HepG2 (cell line): ENCODE measurements at regions not wholly inside any gene's neighbourhood (a gene's known extent, or its start where the extent isn't known, plus 50 kb on each side); places are given as distances from the start of the nearest gene placed in this dataset.

Experiments
- ATAC-seq: fragments of 200-7000 bp; cut with Tn5 transposase; 3 replicates; pipeline ENCODE4 v1.9.1; 2020; ENCODE audit warnings: mild to moderate bottlenecking, moderate library complexity
- BruUV-seq: library from RNA; stranded (reverse); fragments of 400-500 nt; replicated peaks from 2 replicates; lab custom pipeline; 2021; lab: Mats Ljungman, UMichigan
- CTCF ChIA-PET: fragments of 300-600 bp; formaldehyde crosslinking; extraction: SDS; loops from one replicate; lab custom pipeline; 2021; ENCODE audit warnings: low total read pairs, inconsistent platforms, low intra/inter-chr PET ratio; lab: Yijun Ruan, JAX
- POLR2A ChIA-PET: fragments of 350-600 bp; sonication (Branson Sonifier 250); formaldehyde crosslinking; loops from one replicate; lab custom pipeline; 2020; ENCODE audit warnings: antibody characterized with exemption, inconsistent platforms; lab: Yijun Ruan, JAX
- DNase-seq: peaks from one replicate; pipeline ENCODE4 v3.0.0-alpha.2; 2015; ENCODE audit warnings: low spot score
- FAIRE-seq: peaks from 3 replicates; lab custom pipeline; 2011; peaks lifted over from hg19 to GRCh38; lab: Jason Lieb, UNC
- H2AFZ ChIP-seq: one replicate; pipeline ENCODE4 v1.6.1; 2011; ENCODE audit warnings: low read length, inconsistent platforms
- H3K27ac ChIP-seq: fragments of 300-600 bp; 3 replicates; pipeline ENCODE4 v1.8.0; 2011; ENCODE audit warnings: mixed run types, mild to moderate bottlenecking, mixed read lengths, low read length, inconsistent platforms; ENCODE audit not compliant: insufficient read depth; ENCODE audit errors: extremely low read length
- H3K27me3 ChIP-seq, 2 experiments: fragments of 200-600 bp in 1 of 2; 2 replicates in 1 of 2; 3 replicates in 1 of 2; pipeline versions ENCODE4 v1.6.0 to v1.8.0; 2011; ENCODE audit warnings: low read length in 2 of 2, mild to moderate bottlenecking in 2 of 2, moderate library complexity in 2 of 2, inconsistent platforms in 1 of 2; ENCODE audit not compliant: insufficient read depth in 2 of 2, control insufficient read depth in 1 of 2
- H3K36me3 ChIP-seq, 2 experiments: fragments of 200-600 bp in 1 of 2; replicated peaks in 1 of 2; 2 replicates in 1 of 2; 3 replicates in 1 of 2; pipeline versions ENCODE4 v1.5.1 to v1.8.0; 2011; ENCODE audit warnings: low read length in 2 of 2, inconsistent platforms in 1 of 2; ENCODE audit not compliant: insufficient read depth in 2 of 2, control insufficient read depth in 1 of 2
- H3K4me1 ChIP-seq: 2 replicates; pipeline ENCODE4 v1.5.1; 2012; ENCODE audit warnings: low read length, inconsistent platforms; ENCODE audit not compliant: insufficient read depth
- H3K4me2 ChIP-seq: 2 replicates; pipeline ENCODE4 v1.6.0; 2011; ENCODE audit warnings: low read depth, low read length, inconsistent platforms
- H3K4me3 ChIP-seq, 3 experiments: fragments of 200-600 bp in 1 of 3; sonication (generic), shearing (Covaris generic) in 1 of 3; replicated peaks in 1 of 3; 2 replicates each; pipeline ENCODE4 v1.5.1; 2011 to 2016; ENCODE audit warnings: low read length in 3 of 3, inconsistent platforms in 2 of 3, low read depth in 2 of 3, mild to moderate bottlenecking in 2 of 3, control low read depth in 1 of 3, mixed read lengths in 1 of 3; ENCODE audit not compliant: insufficient read depth in 1 of 3
- H3K79me2 ChIP-seq: one replicate; pipeline ENCODE4 v1.6.1; 2011; ENCODE audit warnings: low read length, inconsistent platforms; ENCODE audit not compliant: insufficient read depth
- H3K9ac ChIP-seq: 2 replicates; pipeline ENCODE4 v1.6.0; 2011; ENCODE audit warnings: mild to moderate bottlenecking, low read depth, low read length, inconsistent platforms; ENCODE audit not compliant: insufficient read depth
- H3K9me3 ChIP-seq: 2 replicates; pipeline ENCODE4 v1.5.1; 2012; ENCODE audit warnings: mild to moderate bottlenecking, low read length
- H4K20me1 ChIP-seq: 2 replicates; pipeline ENCODE4 v1.6.0; 2011; ENCODE audit warnings: inconsistent platforms, mild to moderate bottlenecking, low read length, moderate library complexity; ENCODE audit not compliant: insufficient read depth
- ELF3 ChIP-seq: IDR thresholded peaks from 2 replicates; pipeline ENCODE4 v1.6.1; 2016; ENCODE audit warnings: missing genetic modification reagents, missing compliant biosample characterization
- FOXA1 ChIP-seq, 2 experiments: fragments of 450-650 bp in 1 of 2; sonication (generic) in 1 of 2; formaldehyde crosslinking in 1 of 2; IDR thresholded peaks; 2 replicates each; pipeline versions ENCODE4 v1.4.0 to v1.6.1; 2016 to 2020; ENCODE audit warnings: missing genetic modification reagents in 1 of 2
- PHF21A ChIP-seq: sonication (generic); formaldehyde crosslinking; IDR thresholded peaks from 2 replicates; pipeline ENCODE4 v1.5.0; 2020; ENCODE audit warnings: mild to moderate bottlenecking, missing genetic modification reagents
- SAP130 ChIP-seq: IDR thresholded peaks from 2 replicates; pipeline ENCODE4 v1.6.1; 2016; ENCODE audit warnings: low read depth
- WGBS: methylation state at CpG from one replicate; pipeline ENCODE4 v1.1.6; 2017; ENCODE audit warnings: low lambda C conversion rate; 5-methylcytosine and 5-hydroxymethylcytosine counted together
- in situ Hi-C: cut with HindIII; loops from 2 replicates; pipeline ENCODE4 v1.10.0; 2017; ENCODE audit warnings: low pct_unique_long_range_greater_than_20kb; ENCODE audit not compliant: extremely low pct_ligation_motif_present
- intact Hi-C: fragments of 100-400 bp; cut with micrococcal nuclease; formaldehyde crosslinking; loops from one replicate; pipeline ENCODE4 v1.10.0; 2022; ENCODE audit not compliant: unreplicated experiment
- TF ChIP-seq, protein P1 (sequence below): sonication (generic); formaldehyde crosslinking; IDR thresholded peaks from 2 replicates; pipeline ENCODE4 v1.8.0; 2022; ENCODE audit warnings: mild to moderate bottlenecking, missing genetic modification reagents, borderline replicate concordance
- TF ChIP-seq, protein P2 (sequence below): sonication (generic); formaldehyde crosslinking; IDR thresholded peaks from 2 replicates; pipeline ENCODE4 v1.5.0; 2020; ENCODE audit warnings: mild to moderate bottlenecking, missing genetic modification reagents, moderate library complexity
- TF ChIP-seq, protein P3 (sequence below): sonication (generic); formaldehyde crosslinking; conservative IDR thresholded peaks from 2 replicates; pipeline ENCODE4 v1.4.0; 2020; ENCODE audit warnings: missing genetic modification reagents

DNA sequence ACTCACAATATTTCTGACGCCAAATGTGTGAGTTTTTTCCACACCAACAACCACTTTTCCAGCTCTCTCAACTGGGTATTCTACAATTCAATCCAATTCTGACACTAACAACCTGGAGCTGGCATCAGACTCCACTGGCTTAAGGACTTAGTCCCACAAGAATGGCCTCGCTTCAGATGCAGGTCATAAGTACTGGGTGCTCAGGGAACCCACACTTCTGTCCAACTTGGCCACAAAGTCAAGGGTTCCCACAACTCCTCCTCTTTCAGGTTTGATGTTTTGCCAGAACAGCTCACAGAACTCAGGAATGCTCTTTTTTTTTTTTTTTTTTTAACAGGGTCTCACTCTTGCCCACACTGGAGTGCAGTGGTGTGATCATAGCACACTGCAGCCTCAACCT is 56.1 kb upstream of the TMC5 start:
- H3K9me3 ChIP-seq, result no peaks in the 10 kb centered on the region
- H3K4me3 ChIP-seq, result no peak overlapping the region
- ATAC-seq (no peak), FAIRE-seq (no peak), DNase-seq (no peak)
- no peak overlapping the region for H3K4me2 ChIP-seq
- no peak overlapping the region for H2AFZ ChIP-seq
- in situ Hi-C loops (no loop called here), intact Hi-C loops (no loop called here)
- no TSS peak for BruUV-seq
- ChIA-PET POLR2A (no interaction called here), CTCF (no interaction called here)
- 10% methylated on average over 2 of the region's 2 CpGs for WGBS
- no peak for TF ChIP-seq PHF21A (CRISPR knock-in tag)
- TF ChIP-seq FOXA1 (IDR thresholded peaks at IDR 0.05), result no peak
- no peak for TF ChIP-seq FOXA1 (CRISPR knock-in tag; IDR thresholded peaks at IDR 0.05)
- no peak for TF ChIP-seq ELF3 (CRISPR knock-in tag)
- TF ChIP-seq, protein P1, sequence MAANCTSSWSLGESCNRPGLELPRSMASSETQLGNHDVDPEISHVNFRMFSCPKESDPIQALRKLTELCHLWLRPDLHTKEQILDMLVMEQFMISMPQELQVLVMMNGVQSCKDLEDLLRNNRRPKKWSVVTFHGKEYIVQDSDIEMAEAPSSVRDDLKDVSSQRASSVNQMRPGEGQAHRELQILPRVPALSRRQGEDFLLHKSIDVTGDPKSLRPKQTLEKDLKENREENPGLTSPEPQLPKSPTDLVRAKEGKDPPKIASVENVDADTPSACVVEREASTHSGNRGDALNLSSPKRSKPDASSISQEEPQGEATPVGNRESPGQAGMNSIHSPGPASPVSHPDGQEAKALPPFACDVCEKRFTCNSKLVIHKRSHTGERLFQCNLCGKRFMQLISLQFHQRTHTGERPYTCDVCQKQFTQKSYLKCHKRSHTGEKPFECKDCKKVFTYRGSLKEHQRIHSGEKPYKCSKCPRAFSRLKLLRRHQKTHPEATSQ, result no peak
- TF ChIP-seq SAP130, result no peak
- TF ChIP-seq, protein P2, sequence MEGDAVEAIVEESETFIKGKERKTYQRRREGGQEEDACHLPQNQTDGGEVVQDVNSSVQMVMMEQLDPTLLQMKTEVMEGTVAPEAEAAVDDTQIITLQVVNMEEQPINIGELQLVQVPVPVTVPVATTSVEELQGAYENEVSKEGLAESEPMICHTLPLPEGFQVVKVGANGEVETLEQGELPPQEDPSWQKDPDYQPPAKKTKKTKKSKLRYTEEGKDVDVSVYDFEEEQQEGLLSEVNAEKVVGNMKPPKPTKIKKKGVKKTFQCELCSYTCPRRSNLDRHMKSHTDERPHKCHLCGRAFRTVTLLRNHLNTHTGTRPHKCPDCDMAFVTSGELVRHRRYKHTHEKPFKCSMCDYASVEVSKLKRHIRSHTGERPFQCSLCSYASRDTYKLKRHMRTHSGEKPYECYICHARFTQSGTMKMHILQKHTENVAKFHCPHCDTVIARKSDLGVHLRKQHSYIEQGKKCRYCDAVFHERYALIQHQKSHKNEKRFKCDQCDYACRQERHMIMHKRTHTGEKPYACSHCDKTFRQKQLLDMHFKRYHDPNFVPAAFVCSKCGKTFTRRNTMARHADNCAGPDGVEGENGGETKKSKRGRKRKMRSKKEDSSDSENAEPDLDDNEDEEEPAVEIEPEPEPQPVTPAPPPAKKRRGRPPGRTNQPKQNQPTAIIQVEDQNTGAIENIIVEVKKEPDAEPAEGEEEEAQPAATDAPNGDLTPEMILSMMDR (CRISPR knock-in tag), result no peak
- TF ChIP-seq, protein P3, sequence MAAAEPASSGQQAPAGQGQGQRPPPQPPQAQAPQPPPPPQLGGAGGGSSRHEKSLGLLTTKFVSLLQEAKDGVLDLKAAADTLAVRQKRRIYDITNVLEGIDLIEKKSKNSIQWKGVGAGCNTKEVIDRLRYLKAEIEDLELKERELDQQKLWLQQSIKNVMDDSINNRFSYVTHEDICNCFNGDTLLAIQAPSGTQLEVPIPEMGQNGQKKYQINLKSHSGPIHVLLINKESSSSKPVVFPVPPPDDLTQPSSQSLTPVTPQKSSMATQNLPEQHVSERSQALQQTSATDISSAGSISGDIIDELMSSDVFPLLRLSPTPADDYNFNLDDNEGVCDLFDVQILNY (CRISPR knock-in tag), result no peak
- H3K27me3 ChIP-seq, result peaks cover 0 to 3% of the 10 kb centered on the region in 2 experiments; a peak in 1 of 5 replicates
- no peaks in the 10 kb centered on the region for H3K79me2 ChIP-seq
- no peaks in the 10 kb centered on the region for H4K20me1 ChIP-seq
- no peak overlapping the region for H3K9ac ChIP-seq
- no peaks in the 10 kb centered on the region for H3K36me3 ChIP-seq
- no peak overlapping the region for H3K27ac ChIP-seq
- no peaks in the 10 kb centered on the region for H3K4me1 ChIP-seq
